ENCODE measurements at regions not wholly inside any gene's neighbourhood (a gene's known extent, or its start where the extent isn't known, plus 50 kb on each side); places are given as distances from the start of the nearest gene placed in this dataset.

- TF ChIP-seq EP300 (IDR thresholded peaks at IDR 0.05) (no peak), CTCF (IDR thresholded peaks at IDR 0.05) (no peak)
These were observed 583.6 kb downstream of the OLFM4 start for GRCh38 chr13:53612200-53612599.

Data from upper lobe of left lung (tissue), 4 donors.